ENCODE measurements at regions not wholly inside any gene's neighbourhood (a gene's known extent, or its start where the extent isn't known, plus 50 kb on each side); places are given as distances from the start of the nearest gene placed in this dataset.

DNA sequence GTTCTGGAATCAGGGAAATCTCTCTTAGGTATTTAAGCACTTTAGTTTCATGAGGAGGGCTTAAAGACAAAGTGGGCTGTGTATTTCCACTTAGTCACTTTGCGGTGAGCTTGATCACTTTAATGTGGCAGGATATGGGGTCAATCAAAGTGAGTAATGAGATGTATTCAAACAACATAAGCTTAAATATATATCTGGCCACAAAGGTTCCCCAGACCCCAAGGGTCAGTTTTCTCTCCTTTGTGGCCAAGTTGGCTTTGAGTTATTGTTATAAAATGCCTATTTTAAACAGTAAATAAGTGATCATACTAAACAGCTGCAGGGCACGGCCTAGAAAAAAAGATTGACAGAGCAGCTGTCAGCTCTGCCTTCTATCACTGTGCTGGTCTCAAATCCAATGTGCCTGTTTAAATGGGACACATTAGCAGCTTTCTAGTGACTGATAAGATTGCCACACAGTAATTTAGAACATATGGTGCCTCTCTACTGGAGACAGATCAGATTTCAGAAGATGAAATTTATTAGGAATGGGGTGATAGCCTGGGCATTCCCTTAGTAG, 363.9 kb downstream of the AGTPBP1 start:
- TF ChIP-seq, protein P1, sequence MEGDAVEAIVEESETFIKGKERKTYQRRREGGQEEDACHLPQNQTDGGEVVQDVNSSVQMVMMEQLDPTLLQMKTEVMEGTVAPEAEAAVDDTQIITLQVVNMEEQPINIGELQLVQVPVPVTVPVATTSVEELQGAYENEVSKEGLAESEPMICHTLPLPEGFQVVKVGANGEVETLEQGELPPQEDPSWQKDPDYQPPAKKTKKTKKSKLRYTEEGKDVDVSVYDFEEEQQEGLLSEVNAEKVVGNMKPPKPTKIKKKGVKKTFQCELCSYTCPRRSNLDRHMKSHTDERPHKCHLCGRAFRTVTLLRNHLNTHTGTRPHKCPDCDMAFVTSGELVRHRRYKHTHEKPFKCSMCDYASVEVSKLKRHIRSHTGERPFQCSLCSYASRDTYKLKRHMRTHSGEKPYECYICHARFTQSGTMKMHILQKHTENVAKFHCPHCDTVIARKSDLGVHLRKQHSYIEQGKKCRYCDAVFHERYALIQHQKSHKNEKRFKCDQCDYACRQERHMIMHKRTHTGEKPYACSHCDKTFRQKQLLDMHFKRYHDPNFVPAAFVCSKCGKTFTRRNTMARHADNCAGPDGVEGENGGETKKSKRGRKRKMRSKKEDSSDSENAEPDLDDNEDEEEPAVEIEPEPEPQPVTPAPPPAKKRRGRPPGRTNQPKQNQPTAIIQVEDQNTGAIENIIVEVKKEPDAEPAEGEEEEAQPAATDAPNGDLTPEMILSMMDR (IDR thresholded peaks at IDR 0.05): no peak
- TF ChIP-seq ZFX (IDR thresholded peaks at IDR 0.05; ENCODE audit: borderline replicate concordance): no peak
